CD4-positive, alpha-beta T cell treated with Interleukin-15 for 4 hours (primary cell): ENCODE measurements at regions not wholly inside any gene's neighbourhood (a gene's known extent, or its start where the extent isn't known, plus 50 kb on each side); places are given as distances from the start of the nearest gene placed in this dataset.
"Not testable (repeated sequence)": the region's sequence is repeated elsewhere in the genome, so short reads cannot be mapped to it uniquely, and the experiment has no call there.

Experiments
- DNase-seq: peaks from one replicate; pipeline ENCODE4 v3.0.0-alpha.2; 2020; ENCODE audit warnings: low spot score

- no peak for DNase-seq
These were observed 451.7 kb upstream of the DDI1 start for GRCh38 chr11:103584720-103585119.

DNA sequence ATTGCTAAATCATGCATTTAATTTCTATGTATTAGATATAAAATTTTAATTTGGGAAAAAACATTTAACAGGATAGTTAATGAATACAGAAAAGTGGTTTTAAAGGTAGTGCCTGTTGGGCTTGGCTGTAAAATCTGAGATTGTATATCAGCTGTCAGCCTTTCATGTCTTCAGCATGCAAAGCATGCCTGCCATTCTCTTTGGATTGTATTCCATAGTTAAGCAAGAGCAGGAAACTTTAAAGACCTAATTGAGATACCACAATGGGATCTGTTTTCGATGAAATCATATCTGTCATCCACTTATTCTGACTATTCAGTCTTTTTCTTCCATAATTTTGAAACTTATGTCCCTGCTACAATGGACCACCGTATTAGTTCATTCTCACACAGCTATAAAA lies 451.0 kb upstream of the DDI1 start:
- DNase-seq: no peak

GRCh38 chr11:103585911-103586310 lies 450.5 kb upstream of the DDI1 start:
- no peak for DNase-seq

DNA sequence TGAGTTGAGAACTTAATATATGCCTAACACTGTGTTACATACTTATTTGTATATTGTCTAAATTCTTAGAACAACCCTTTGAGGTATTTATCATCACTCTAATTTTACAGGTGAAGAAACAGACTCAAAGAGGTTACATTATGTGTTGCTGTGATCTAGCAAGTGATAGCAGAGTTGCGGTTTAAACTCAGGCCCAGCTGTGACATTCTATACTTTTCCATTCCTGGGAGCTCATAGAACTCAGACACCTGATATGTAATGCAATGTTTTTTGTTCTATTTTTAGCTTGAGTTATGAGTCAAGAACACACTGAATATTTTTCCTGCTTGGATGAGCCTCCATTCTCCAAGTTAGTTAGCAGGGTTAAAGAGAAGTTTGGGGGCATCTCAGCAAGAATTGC lies 449.7 kb upstream of the DDI1 start:
- no peak for DNase-seq

DNA sequence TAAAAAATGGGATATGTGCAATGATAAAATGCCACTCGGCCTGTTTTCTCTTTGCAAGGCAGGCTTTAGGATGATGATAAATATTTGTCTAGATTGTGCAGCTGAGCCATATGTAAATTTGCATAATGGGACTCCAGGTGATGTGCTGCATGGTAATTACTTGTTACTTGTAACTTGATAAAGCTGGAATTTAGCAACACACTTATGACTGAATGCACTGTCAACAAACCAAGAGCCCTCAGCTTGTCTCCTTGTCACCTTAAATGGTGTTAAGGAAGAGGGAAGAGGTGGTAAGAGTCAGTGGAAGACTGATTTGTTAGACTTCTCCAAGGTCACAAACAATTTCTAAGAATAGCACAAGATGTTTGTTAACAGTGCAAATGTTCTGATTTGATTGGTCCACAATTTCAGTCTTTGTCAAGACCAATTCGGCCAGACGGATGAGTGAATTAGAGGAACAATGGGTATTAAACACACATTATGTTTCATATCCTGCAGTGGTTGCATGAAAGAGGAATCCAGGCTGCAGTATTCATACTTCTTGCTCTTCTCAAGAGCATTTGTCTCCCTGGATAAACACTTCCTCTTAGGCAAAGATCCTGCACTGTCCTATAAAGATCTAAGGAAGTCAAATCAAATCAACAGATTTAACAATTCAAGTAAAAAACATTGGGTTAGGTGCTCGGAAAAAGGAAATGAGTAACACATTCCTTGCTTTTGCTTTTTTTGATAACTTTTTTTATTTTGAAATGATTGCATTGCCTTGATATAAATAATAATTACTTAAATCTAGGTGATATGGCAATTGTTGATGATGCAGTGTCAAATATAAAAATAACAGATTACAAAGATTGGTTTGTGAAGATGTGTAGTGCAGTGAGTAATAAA lies 448.3 kb upstream of the DDI1 start:
- no peak for DNase-seq

GRCh38 chr11:103591554-103591953 lies 444.9 kb upstream of the DDI1 start:
- no peak for DNase-seq

DNA sequence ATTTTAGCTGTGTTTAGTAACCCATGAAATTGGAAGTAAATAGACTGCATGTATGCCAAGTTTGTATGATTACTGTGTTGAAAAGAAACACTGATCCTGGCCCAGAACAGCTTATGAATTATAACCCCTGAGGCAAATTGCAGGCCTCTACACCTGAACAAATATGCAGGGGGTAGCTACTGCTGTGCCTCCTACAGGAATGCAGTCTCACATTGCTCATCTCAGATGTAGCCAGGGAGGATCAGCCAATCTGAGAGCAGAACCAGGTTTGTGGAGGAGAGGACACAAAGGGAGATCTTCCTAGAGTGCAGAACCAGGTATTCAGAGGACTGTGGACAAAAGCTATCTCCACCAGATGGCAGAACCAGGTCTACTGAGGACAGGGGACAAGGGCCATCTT lies 442.2 kb upstream of the DDI1 start:
- no peak for DNase-seq

GRCh38 chr11:103596315-103596714 lies 440.1 kb upstream of the DDI1 start:
- DNase-seq: no peak

DNA sequence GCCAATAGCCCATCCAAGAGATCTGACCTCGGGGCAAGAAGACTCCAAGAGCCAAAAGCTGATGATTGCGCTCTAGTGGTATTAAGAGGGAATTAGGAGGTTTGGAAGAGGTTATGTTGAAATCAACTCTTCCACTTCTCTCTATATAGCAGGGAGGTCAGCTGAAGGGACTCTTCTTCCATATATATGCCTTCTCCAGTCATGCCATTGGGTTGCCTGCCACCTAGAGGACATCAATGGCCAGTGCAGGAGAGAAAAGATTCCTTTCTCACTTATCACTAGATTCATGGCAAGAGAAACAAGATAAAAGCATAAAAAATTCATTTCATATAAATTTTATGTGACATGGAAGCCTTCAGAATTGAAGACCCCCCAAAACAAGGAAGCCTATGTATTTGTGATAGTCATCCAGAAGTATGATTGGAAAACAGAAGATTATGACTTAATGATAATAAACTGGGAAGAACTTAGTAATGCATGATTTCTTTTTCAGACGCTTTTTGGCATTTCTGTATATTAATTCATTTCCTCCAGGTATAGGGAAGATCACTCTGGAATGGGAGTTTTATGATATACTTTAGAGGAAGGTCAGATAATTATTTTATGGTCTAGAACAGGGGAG lies 435.1 kb upstream of the DDI1 start:
- peak; percentile 20 for DNase-seq

DNA sequence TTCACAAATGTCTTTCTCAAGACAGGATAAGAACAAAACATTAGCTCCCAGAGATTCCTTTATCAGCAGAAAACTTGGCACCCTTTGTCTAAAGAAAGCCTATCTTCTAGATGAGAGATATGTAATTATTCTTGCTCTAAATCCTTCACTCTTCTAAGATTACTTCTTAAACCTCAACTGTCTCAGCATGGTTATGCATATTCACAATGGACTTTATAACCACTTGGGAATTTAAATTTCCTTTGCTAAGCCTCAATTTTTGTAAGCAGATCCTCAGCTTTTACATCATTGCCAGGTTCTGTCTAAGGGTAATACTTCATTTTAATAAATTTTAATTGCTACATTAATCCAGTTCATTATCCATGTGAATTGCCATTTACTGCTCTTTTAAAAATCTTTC lies 433.6 kb upstream of the DDI1 start:
- no peak for DNase-seq

DNA sequence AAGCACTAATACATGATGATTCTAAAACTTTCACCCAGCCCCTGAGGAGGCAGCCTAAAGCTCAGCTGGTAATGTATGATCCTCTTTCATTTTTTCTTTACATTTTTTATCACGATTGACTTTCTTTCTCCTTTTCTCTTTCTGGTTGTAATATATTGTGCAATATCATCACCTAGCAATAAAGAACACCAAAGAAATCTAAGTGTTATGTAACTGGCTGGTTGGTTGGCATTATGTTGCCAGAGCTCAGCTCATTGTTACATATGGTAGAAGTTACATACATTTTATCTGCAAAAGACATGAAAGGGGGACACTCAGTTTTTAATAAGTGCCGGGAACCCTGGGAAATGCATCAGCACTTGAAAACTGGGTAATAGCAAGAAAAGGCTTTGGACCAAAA lies 432.1 kb upstream of the DDI1 start:
- no peak for DNase-seq

GRCh38 chr11:103608566-103608965 lies 427.9 kb upstream of the DDI1 start:
- no peak for DNase-seq

GRCh38 chr11:103609117-103610066 lies 427.0 kb upstream of the DDI1 start:
- no peak for DNase-seq

DNA sequence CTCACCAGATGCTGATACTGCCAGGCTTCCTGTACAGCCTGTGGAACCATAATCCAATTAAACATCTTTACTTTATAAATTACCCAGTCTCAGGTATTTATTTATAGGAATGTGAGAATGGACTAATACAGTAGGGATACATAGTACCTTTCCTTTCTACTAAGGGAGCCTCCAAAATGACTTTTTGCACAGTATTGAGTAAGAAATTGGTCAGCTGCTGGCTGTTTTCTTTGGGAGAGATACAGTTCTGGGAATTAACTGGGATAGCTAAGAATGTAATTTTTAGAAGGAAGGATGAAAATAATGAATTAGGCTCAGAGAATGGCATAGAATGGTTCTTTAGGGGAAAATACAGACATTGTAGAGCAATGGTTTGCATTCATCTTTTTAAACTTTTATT lies 426.0 kb upstream of the DDI1 start:
- DNase-seq: no peak

DNA sequence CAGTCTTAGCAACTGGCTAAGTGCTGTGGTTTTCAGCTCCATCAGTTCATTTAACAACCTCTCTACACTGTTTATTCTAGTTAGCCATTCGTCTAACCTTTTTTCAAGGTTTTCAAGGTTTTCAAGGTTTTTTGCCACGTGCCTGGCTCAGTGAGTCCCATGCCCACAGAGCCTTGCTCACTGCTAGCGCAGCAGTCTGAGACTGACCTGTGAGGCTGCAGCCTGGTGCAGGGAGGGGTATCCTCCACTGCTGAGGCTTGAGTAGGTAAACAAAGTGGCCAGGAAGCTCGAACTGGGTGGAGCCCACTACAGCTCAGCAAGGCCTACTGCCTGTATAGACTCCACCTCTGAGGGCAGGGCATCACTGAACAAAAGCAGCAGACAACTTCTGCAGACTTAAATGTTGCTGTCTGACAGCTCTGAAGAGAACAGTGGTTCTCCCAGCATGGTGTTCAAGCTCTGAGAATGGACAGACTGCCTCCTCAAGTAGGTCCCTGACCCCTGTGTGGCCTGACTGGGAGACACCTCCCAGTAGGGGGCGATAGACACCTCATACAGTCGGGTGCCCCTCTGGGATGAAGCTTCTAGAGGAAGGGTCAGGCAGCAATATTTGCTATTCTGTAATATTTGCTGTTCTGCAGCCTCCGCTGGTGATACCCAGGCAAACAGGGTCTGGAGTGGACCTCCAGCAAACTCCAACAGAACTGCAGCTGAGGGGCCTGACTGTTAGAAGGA lies 424.7 kb upstream of the DDI1 start:
- not testable (repeated sequence) for DNase-seq

- DNase-seq: not testable (repeated sequence)
These were observed 424.0 kb upstream of the DDI1 start for GRCh38 chr11:103612451-103612850.

DNA sequence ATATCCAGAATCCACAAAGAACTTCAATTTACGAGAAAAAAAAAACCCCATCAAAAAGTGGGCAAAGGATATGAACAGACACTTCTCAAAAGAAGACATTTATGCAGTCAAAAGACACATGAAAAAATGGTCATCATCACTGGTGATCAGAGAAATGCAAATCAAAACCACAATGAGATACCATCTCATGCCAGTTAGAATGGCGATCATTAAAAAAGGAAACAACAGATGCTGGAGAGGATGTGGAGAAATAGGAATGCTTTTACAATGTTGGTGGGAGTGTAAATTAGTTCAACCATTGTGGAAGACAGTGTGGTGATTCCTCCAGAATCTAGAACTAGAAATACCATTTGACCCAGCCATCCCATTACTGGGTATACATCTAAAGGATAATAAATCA lies 419.9 kb upstream of the DDI1 start:
- DNase-seq: not testable (repeated sequence)

DNA sequence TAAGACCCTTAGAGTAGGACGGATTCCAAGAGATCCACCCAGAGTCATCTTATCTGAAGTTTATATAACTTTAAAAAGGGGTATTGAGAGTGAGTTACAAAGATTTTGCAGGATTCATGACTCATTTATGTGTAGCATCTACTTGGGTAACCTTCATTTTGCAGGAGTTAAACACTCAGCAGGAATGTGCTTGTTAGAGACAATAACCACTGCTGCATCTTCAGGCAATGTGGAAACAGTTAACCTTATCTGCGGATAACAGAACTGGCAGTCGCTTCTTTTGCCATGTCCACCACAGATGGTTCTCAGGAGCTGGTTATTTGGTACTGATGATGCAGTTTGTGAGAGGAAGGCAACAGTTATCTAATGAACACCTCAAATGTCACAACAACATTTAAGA lies 417.9 kb upstream of the DDI1 start:
- DNase-seq: no peak

- DNase-seq: no peak
These were observed 417.0 kb upstream of the DDI1 start for GRCh38 chr11:103619480-103619879.

DNA sequence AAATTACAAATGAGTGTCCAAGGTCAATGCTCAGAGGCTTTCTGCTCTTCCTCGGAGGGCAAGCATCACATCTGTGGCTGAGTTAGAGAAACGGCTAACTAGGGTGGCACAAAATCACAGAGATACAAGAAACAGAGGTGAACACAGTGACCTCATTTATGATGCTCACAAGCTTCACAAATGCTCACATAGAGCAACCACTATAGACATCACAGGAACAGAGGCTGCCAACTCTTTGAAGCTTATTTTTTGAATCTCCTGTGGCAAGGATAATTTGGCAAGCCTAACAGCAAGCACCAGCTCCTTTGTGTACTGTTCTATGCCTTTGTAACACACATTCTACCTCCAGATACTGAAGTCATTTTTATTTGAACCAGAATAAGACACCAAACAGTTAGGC lies 416.5 kb upstream of the DDI1 start:
- no peak for DNase-seq

- DNase-seq: no peak
These were observed 414.1 kb upstream of the DDI1 start for GRCh38 chr11:103622296-103622695.

GRCh38 chr11:103623933-103624332 lies 412.5 kb upstream of the DDI1 start:
- DNase-seq: no peak
